NCI-H446 treated with DMSO at 0.1 percent for 48 hours (cell line): ENCODE measurements at regions not wholly inside any gene's neighbourhood (a gene's known extent, or its start where the extent isn't known, plus 50 kb on each side); places are given as distances from the start of the nearest gene placed in this dataset.
A peak's percentile ranks its signal among the peaks of the same experiment; 100 is the strongest.

Source experiments
- DNase-seq: peaks from one replicate; lab custom pipeline; 2025; lab: John Stamatoyannopoulos, UW

GRCh38 chr14:38116895-38117294, 90.8 kb upstream of the SSTR1 start:
- DNase-seq, result no peak

DNA sequence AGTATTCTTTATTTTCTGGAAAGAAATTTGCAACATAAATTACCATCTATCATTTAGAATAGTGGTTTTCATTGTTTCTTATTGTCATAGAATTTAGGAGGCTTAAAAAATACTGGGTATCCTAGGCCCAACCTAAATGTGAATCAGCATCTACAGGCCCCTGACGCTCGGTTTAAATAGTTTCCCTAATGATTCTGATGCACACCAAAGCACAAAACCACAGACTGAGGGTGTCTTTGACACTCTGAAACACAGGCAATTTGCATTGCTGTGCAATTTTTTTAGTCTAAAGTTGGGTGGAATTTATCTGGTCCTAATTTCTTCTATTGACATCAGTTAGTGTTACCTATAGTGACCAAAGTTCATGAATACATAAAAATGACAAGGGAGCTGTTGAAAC, 87.6 kb upstream of the SSTR1 start:
- no peak for DNase-seq

- DNase-seq, result no peak
Observed at GRCh38 chr14:38121320-38122020, 86.2 kb upstream of the SSTR1 start.

GRCh38 chr14:38122241-38122640, 85.5 kb upstream of the SSTR1 start:
- no peak for DNase-seq

- DNase-seq, result no peak
Observed at GRCh38 chr14:38124506-38124905, 83.2 kb upstream of the SSTR1 start.

DNA sequence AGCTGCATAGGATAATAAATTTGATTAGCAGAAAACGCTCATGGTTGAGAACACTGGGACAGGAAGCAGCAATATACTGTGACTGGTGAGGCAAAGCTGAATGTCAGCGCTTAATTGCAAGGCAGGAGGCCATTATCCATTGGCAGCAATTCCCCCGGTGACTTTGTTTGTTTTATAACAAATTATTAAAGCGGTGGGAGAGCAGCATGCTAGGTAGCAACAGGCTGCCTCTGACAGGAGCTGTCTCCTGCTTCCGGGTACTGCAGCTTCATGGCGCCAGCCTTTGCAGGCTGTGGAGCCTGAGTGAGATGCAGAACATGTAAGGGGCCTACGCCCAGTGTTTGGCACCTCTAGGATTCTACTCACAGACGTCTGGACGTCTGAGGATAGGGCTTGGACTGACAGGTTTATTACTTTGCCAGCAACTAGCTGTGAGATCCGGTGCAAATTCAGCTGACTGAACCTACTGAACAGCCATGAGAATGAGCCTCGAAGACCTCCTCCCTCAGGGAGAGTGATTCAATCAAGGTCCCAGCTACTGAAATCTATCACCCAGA, 82.1 kb upstream of the SSTR1 start:
- peak; percentile 58 for DNase-seq

GRCh38 chr14:38127356-38127755, 80.3 kb upstream of the SSTR1 start:
- no peak for DNase-seq

GRCh38 chr14:38127784-38128183, 79.9 kb upstream of the SSTR1 start:
- no peak for DNase-seq

DNA sequence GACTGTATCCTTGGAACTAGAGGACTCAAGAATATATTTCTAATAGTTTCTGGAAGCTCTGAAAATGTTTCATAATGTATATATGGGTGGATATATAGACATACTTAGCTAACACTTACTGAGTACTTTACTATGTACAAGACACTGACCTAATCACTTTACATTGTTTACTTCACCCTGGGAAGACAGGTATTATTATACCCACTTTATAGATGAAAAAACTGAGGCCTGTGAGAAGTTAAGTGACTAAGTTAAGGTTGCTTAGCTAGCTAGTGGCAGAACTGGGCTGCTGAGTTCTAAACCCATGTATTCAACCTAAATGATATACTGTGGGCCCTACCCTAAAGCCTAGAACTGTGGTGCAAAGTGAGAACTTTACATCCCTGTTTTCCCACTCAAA, 79.1 kb upstream of the SSTR1 start:
- DNase-seq, result no peak

- DNase-seq, result no peak
Observed at GRCh38 chr14:38129192-38129591, 78.5 kb upstream of the SSTR1 start.

GRCh38 chr14:38129705-38130104, 78.0 kb upstream of the SSTR1 start:
- no peak for DNase-seq

- no peak for DNase-seq
Observed at GRCh38 chr14:38134416-38135030, 73.2 kb upstream of the SSTR1 start.

DNA sequence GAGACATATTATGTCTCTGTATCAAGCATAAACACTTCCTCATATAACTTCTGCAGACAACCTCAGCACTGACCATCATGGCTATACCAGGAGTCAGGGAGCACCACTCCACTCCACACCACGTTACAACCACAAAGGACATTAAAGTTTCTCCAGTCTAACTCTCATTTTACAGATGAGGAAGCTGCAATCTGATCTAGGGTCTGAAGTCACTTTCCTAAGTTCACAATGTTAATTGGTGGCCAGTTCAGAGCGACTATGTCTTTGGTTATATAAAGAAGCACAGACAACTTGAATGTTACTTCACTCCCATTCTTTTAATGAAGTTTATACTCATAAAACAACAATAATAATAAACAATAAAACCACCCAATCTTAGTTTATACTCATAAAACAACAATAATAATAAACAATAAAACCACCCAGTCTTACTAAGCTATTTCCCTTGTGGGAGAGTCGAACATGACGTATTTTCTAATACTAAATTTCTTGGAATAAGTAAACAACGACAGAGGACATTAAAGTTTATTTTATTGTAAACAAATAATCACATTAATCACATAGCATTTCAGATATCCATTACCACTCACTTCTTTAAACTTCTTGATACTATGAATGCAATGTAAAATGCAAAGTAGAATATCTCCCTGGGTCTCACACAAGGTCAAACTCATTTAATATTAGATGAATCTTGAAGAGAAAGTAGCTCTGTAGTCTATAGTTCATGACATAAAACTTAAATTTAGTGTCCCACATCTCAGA, 72.4 kb upstream of the SSTR1 start:
- no peak for DNase-seq

GRCh38 chr14:38137005-38137404, 70.7 kb upstream of the SSTR1 start:
- DNase-seq, result peak; percentile 67

- DNase-seq, result no peak
Observed at GRCh38 chr14:38138473-38139138, 69.1 kb upstream of the SSTR1 start.

DNA sequence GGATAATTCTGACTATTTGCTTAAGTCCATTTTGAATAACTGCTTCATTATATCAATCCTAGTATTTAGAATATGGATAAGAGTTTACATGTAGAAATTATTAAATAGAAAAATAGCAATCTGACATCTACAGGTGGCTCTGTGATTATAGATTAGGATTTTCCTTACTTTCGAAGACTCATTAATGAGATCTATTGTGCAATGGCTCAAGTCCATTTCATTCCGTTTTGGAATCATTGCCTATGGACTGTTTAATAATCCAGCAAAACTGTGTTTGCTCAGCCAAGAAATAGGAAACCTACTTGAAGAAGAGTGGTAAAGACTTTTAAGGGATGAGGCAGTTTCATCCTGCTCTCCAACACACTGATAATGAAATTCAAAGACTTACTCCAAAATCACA, 67.8 kb upstream of the SSTR1 start:
- no peak for DNase-seq

- DNase-seq, result no peak
Observed at GRCh38 chr14:38143170-38143569, 64.5 kb upstream of the SSTR1 start.

- peak; percentile 80 for DNase-seq
Observed at GRCh38 chr14:38143659-38144505, 63.8 kb upstream of the SSTR1 start.

GRCh38 chr14:38145142-38145541, 62.6 kb upstream of the SSTR1 start:
- DNase-seq, result peak; percentile 98

DNA sequence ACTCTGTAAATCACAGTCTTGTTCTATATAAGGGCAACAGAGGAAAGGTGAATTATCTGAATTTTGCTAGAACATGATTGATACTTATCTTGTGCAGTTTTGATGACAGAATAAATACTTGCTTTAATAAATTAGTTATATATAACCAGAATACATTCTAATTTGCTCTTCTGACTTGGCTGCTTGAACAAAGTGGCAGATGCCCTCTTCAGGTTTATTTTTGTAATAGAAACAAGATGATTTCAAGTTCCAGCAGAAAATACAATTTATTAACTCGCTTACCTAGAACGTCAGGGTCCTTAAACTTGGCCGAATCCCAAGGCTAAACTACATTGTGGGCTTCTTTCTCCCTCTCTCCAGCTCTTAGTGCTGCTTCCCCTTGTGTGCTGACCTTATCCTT, 57.6 kb upstream of the SSTR1 start:
- DNase-seq, result peak; percentile 32
